ENCODE measurements at regions not wholly inside any gene's neighbourhood (a gene's known extent, or its start where the extent isn't known, plus 50 kb on each side); places are given as distances from the start of the nearest gene placed in this dataset.

DNA sequence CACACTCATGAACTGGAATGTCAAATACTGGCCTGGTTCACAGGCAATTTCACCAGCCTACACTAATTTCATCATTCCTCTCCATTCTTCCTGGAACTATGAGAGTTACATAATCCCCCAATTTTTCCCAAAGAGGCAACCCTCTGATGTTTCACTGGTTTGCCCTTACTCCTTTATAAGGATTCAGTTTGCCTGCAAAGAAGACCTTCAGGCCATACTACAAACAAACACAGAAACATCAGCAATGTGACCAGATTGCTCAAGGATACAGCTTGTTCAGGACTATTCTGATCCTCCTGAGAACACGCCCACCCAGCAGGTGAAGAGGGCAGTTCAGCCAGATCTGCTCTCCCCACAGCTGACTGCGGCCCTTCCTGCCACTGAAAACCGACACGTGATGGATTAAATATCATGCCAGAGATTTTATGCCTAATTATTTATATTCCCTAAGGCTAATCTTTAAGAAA is 215.5 kb downstream of the ETAA1 start:
- TF ChIP-seq, protein P1, sequence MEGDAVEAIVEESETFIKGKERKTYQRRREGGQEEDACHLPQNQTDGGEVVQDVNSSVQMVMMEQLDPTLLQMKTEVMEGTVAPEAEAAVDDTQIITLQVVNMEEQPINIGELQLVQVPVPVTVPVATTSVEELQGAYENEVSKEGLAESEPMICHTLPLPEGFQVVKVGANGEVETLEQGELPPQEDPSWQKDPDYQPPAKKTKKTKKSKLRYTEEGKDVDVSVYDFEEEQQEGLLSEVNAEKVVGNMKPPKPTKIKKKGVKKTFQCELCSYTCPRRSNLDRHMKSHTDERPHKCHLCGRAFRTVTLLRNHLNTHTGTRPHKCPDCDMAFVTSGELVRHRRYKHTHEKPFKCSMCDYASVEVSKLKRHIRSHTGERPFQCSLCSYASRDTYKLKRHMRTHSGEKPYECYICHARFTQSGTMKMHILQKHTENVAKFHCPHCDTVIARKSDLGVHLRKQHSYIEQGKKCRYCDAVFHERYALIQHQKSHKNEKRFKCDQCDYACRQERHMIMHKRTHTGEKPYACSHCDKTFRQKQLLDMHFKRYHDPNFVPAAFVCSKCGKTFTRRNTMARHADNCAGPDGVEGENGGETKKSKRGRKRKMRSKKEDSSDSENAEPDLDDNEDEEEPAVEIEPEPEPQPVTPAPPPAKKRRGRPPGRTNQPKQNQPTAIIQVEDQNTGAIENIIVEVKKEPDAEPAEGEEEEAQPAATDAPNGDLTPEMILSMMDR (conservative IDR thresholded peaks at IDR 0.05 in 1 of 2, IDR thresholded peaks at IDR 0.05 in 1 of 2; ENCODE audit: extremely low read depth in 1 of 2, insufficient read depth in 1 of 2, low read depth in 1 of 2, low read length in 2 of 2) = no peak
- TF ChIP-seq EZH2 (IDR thresholded peaks at IDR 0.05; ENCODE audit: borderline replicate concordance, low read length) = no peak
